Keratinocyte (primary cell): ENCODE measurements at regions not wholly inside any gene's neighbourhood (a gene's known extent, or its start where the extent isn't known, plus 50 kb on each side); places are given as distances from the start of the nearest gene placed in this dataset.

Experiments
- DNase-seq: peaks from one replicate; pipeline ENCODE4 v3.0.0-alpha.2; 2011; ENCODE audit warnings: low read depth, missing footprints, low spot score
- FAIRE-seq: peaks from 2 replicates; lab custom pipeline; 2011; peaks lifted over from hg19 to GRCh38; lab: Jason Lieb, UNC
- H2AFZ ChIP-seq: 2 replicates; pipeline ENCODE4 v1.6.0; 2012; ENCODE audit warnings: low read length, control low read depth, inconsistent platforms; ENCODE audit not compliant: control insufficient read depth
- H3K27ac ChIP-seq: 2 replicates; pipeline ENCODE4 v1.5.1; 2011; ENCODE audit warnings: low read length; ENCODE audit not compliant: control insufficient read depth, insufficient read depth
- H3K27me3 ChIP-seq: 3 replicates; pipeline ENCODE4 v1.6.0; 2011; ENCODE audit warnings: low read length; ENCODE audit not compliant: control insufficient read depth, insufficient read depth; ENCODE audit errors: extremely low read depth
- H3K36me3 ChIP-seq, 2 experiments: 2 replicates in 1 of 2; 3 replicates in 1 of 2; pipeline ENCODE4 v1.5.1; 2011; ENCODE audit warnings: low read length in 2 of 2, mild to moderate bottlenecking in 1 of 2; ENCODE audit not compliant: control insufficient read depth in 2 of 2, insufficient read depth in 2 of 2; ENCODE audit errors: extremely low read depth in 1 of 2
- H3K4me1 ChIP-seq: 3 replicates; pipeline ENCODE4 v1.5.1; 2011; ENCODE audit warnings: low read length; ENCODE audit not compliant: control insufficient read depth, insufficient read depth; ENCODE audit errors: extremely low read depth
- H3K4me2 ChIP-seq: 3 replicates; pipeline ENCODE4 v1.6.0; 2011; ENCODE audit warnings: low read depth, low read length; ENCODE audit not compliant: control insufficient read depth, insufficient read depth; ENCODE audit errors: extremely low read depth
- H3K4me3 ChIP-seq, 3 experiments: fragments of 200-600 bp in 1 of 3; sonication (generic) in 1 of 3; 2 replicates in 2 of 3; 3 replicates in 1 of 3; pipeline ENCODE4 v1.5.1; 2011 to 2016; ENCODE audit warnings: low read length in 3 of 3, mild to moderate bottlenecking in 3 of 3, control low read depth in 2 of 3, inconsistent platforms in 1 of 3, low read depth in 1 of 3, mixed read lengths in 1 of 3, mixed run types in 1 of 3, moderate library complexity in 1 of 3; ENCODE audit not compliant: control insufficient read depth in 2 of 3, insufficient read depth in 2 of 3; ENCODE audit errors: extremely low read depth in 1 of 3
- H3K79me2 ChIP-seq: 2 replicates; pipeline ENCODE4 v1.6.0; 2012; ENCODE audit warnings: low read length; ENCODE audit not compliant: control insufficient read depth, insufficient read depth
- H3K9ac ChIP-seq: 3 replicates; pipeline ENCODE4 v1.6.0; 2011; ENCODE audit warnings: low read length; ENCODE audit not compliant: control insufficient read depth, insufficient read depth; ENCODE audit errors: extremely low read depth
- H3K9me1 ChIP-seq: 3 replicates; pipeline ENCODE4 v1.6.0; 2011; ENCODE audit warnings: low read length; ENCODE audit not compliant: control insufficient read depth, insufficient read depth; ENCODE audit errors: extremely low read depth
- H3K9me3 ChIP-seq: 2 replicates; pipeline ENCODE4 v1.5.1; 2012; ENCODE audit warnings: low read depth, low read length; ENCODE audit not compliant: control insufficient read depth
- H4K20me1 ChIP-seq: 3 replicates; pipeline ENCODE4 v1.6.0; 2011; ENCODE audit warnings: low read length; ENCODE audit not compliant: control insufficient read depth, insufficient read depth; ENCODE audit errors: extremely low read depth
- CTCF ChIP-seq, 3 experiments: IDR thresholded peaks in 1 of 3; conservative IDR thresholded peaks in 1 of 3; optimal IDR thresholded peaks in 1 of 3; 2 replicates in 2 of 3; 3 replicates in 1 of 3; pipeline versions ENCODE3 to v1.5.1; 2011; ENCODE audit warnings: low read length in 3 of 3, mild to moderate bottlenecking in 3 of 3, moderate library complexity in 2 of 3, control low read depth in 1 of 3, inconsistent platforms in 1 of 3; ENCODE audit not compliant: insufficient read depth in 2 of 3; ENCODE audit errors: extremely low read depth in 1 of 3
- EZH2 ChIP-seq: IDR thresholded peaks from one replicate; pipeline ENCODE4 v1.6.1; 2012; ENCODE audit warnings: inconsistent platforms, mild to moderate bottlenecking, low read length, moderate library complexity
- dilution Hi-C: fragments of 300-500 bp; cut with MboI; formaldehyde crosslinking; loops from one replicate; pipeline ENCODE4 v1.7.0; 2020; ENCODE audit warnings: low sequenced_read_pairs; ENCODE audit not compliant: extremely low pct_ligation_motif_present

- no peaks in the 10 kb centered on the region for H3K27me3 ChIP-seq
- no peak overlapping the region for H3K4me2 ChIP-seq
- no peaks in the 10 kb centered on the region for H3K9me1 ChIP-seq
- H3K27ac ChIP-seq, result no peak overlapping the region
- no peaks in the 10 kb centered on the region for H4K20me1 ChIP-seq
- no peak for TF ChIP-seq CTCF (optimal IDR thresholded peaks at IDR 0.05 in 1 of 3, IDR thresholded peaks at IDR 0.05 in 1 of 3, conservative IDR thresholded peaks at IDR 0.05 in 1 of 3; ENCODE audit: extremely low read depth in 1 of 3, insufficient read depth in 2 of 3, low read length in 3 of 3)
- no peak for TF ChIP-seq EZH2
- dilution Hi-C loops, result loop anchor here (25.0 kb wide), 1 partner anchor 224 kb away; no protein-coding TSS in a partner anchor
- DNase-seq, result no peak
- FAIRE-seq, result no peak
- H3K9me3 ChIP-seq, result no peaks in the 10 kb centered on the region
- no peak overlapping the region for H3K4me3 ChIP-seq
- H3K4me1 ChIP-seq, result no peaks in the 10 kb centered on the region
- no peak overlapping the region for H2AFZ ChIP-seq
- H3K9ac ChIP-seq, result no peak overlapping the region
- H3K79me2 ChIP-seq, result no peaks in the 10 kb centered on the region
- no peaks in the 10 kb centered on the region for H3K36me3 ChIP-seq
These were observed 71.9 kb upstream of the WDR1 start for GRCh38 chr4:10188400-10189004.

DNA sequence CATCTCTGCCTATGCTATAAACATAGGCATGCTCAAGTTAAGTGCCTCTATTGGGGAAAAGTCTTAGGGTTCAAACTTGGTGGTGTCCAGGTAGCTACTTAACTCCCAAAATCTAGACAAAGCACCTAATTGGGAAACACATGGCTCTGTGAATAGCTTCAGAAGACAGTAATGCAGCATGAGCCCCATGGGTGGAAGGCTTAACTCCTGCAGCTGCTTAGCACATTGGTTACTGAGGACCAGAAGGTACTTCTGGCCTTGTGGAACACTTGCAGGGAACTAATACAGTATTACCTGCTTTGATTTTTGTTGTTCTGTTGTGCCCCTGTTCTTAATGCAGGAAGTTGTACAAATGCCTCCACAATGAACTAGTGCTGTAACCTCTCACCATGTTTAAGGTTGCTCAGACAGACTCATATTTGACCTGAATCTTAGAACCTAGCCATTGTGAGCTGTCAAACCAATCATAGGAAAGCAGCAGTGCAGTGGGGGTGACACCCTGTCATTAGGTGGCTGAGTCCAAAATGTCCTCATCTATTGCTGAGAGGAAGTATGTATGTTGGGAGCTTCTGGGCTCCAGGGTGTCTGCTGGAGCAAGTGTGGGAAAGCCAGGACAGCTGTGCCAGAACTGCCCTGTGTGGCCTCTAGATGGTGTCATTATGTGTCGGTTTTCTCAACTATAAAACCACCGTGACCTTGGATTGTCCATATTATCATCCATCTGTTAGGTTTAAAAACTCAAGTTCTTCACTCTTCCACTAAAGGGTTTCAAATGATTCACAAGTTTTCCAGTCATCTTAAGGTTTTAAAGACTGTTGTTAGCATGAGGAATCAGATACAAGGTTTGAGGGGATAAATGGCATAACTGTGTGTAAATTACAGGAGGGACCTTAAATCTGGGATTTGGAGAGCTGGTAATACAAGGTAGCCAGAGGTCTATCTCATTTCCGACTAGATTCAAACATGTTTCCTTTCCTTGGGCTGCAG is 69.9 kb upstream of the WDR1 start:
- no peaks in the 10 kb centered on the region for H3K9me3 ChIP-seq
- FAIRE-seq (peak; percentile 26), DNase-seq (no peak)
- no peaks in the 10 kb centered on the region for H3K27me3 ChIP-seq
- no peaks in the 10 kb centered on the region for H4K20me1 ChIP-seq
- H3K4me2 ChIP-seq, result no peak overlapping the region
- no peak overlapping the region for H3K27ac ChIP-seq
- H3K79me2 ChIP-seq, result no peaks in the 10 kb centered on the region
- TF ChIP-seq CTCF (optimal IDR thresholded peaks at IDR 0.05 in 1 of 3, IDR thresholded peaks at IDR 0.05 in 1 of 3, conservative IDR thresholded peaks at IDR 0.05 in 1 of 3; ENCODE audit: extremely low read depth in 1 of 3, insufficient read depth in 2 of 3, low read length in 3 of 3), result peak in 2 of 3 experiments; percentile 13 to 43
- no peak for TF ChIP-seq EZH2
- dilution Hi-C loops, result loop anchor here (25.0 kb wide), 1 partner anchor 226 kb away; no protein-coding TSS in a partner anchor
- no peak overlapping the region for H2AFZ ChIP-seq
- no peak overlapping the region for H3K4me3 ChIP-seq
- no peaks in the 10 kb centered on the region for H3K36me3 ChIP-seq
- H3K9me1 ChIP-seq, result no peaks in the 10 kb centered on the region
- peaks cover 6% of the 10 kb centered on the region for H3K4me1 ChIP-seq
- no peak overlapping the region for H3K9ac ChIP-seq
